RWPE2 (cell line): ENCODE measurements at regions not wholly inside any gene's neighbourhood (a gene's known extent, or its start where the extent isn't known, plus 50 kb on each side); places are given as distances from the start of the nearest gene placed in this dataset.

ENCODE experiments used
- ATAC-seq: fragments of 200-7000 bp; cut with Tn5 transposase; 3 replicates; pipeline ENCODE4 v1.9.1; 2021; ENCODE audit warnings: low read depth
- DNase-seq: peaks from one replicate; pipeline ENCODE4 v3.0.0-alpha.2; 2020; ENCODE audit warnings: low spot score
- H3K27ac ChIP-seq: fragments of 450-650 bp; 2 replicates; pipeline ENCODE4 v1.5.1; 2017; ENCODE audit warnings: mild to moderate bottlenecking; ENCODE audit not compliant: poor library complexity, severe bottlenecking
- H3K27me3 ChIP-seq: fragments of 250-450 bp; sonication (Bioruptor Pico); 2 replicates; pipeline ENCODE4 v1.5.1; 2021; ENCODE audit warnings: mild to moderate bottlenecking, moderate library complexity; ENCODE audit not compliant: insufficient read depth, poor library complexity, severe bottlenecking
- H3K36me3 ChIP-seq: fragments of 250-450 bp; sonication (Bioruptor Pico); 2 replicates; pipeline ENCODE4 v1.5.1; 2020; ENCODE audit warnings: low read depth, mild to moderate bottlenecking, moderate library complexity
- H3K4me1 ChIP-seq: fragments of 250-450 bp; sonication (Bioruptor Pico); 2 replicates; pipeline ENCODE4 v1.5.1; 2021; ENCODE audit warnings: mild to moderate bottlenecking, moderate library complexity; ENCODE audit not compliant: insufficient read depth, poor library complexity, severe bottlenecking
- H3K4me3 ChIP-seq: fragments of 250-450 bp; sonication (Bioruptor Pico); 2 replicates; pipeline ENCODE4 v1.5.1; 2021; ENCODE audit warnings: mild to moderate bottlenecking, moderate library complexity; ENCODE audit not compliant: severe bottlenecking
- H3K9me3 ChIP-seq: fragments of 250-450 bp; sonication (Bioruptor Pico); 2 replicates; pipeline ENCODE4 v1.5.1; 2021; ENCODE audit warnings: mild to moderate bottlenecking, moderate library complexity; ENCODE audit not compliant: severe bottlenecking
- CTCF ChIP-seq: fragments of 450-650 bp; IDR thresholded peaks from one replicate; pipeline ENCODE4 v1.5.1; 2017; ENCODE audit warnings: mild to moderate bottlenecking, moderate library complexity; ENCODE audit not compliant: poor library complexity, severe bottlenecking

- no peak for ATAC-seq
- Histone ChIP-seq H3K4me1 (no peaks in the 10 kb centered on the region), H3K27ac (no peak overlapping the region), H3K9me3 (no peaks in the 10 kb centered on the region), H3K27me3 (peaks cover 7% of the 10 kb centered on the region), H3K36me3 (no peaks in the 10 kb centered on the region), H3K4me3 (no peak overlapping the region)
- DNase-seq = no peak
- TF ChIP-seq CTCF = no peak
These were observed 483.8 kb upstream of the GRIA1 start for GRCh38 chr5:153006681-153007080.

GRCh38 chr5:153014194-153014593 is 476.3 kb upstream of the GRIA1 start:
- H3K4me3 ChIP-seq = no peak overlapping the region
- H3K9me3 ChIP-seq = no peaks in the 10 kb centered on the region
- TF ChIP-seq CTCF = no peak
- no peak for ATAC-seq
- H3K27me3 ChIP-seq = peaks cover 5% of the 10 kb centered on the region
- no peak overlapping the region for H3K27ac ChIP-seq
- no peaks in the 10 kb centered on the region for H3K4me1 ChIP-seq
- no peaks in the 10 kb centered on the region for H3K36me3 ChIP-seq
- no peak for DNase-seq

GRCh38 chr5:153018121-153018520 is 472.3 kb upstream of the GRIA1 start:
- H3K9me3 ChIP-seq = no peaks in the 10 kb centered on the region
- no peaks in the 10 kb centered on the region for H3K36me3 ChIP-seq
- TF ChIP-seq CTCF = no peak
- DNase-seq (no peak), ATAC-seq (no peak)
- H3K4me1 ChIP-seq = no peaks in the 10 kb centered on the region
- no peak overlapping the region for H3K27ac ChIP-seq
- no peaks in the 10 kb centered on the region for H3K27me3 ChIP-seq
- no peak overlapping the region for H3K4me3 ChIP-seq

GRCh38 chr5:153030755-153031725 is 459.4 kb upstream of the GRIA1 start:
- Histone ChIP-seq H3K9me3 (no peaks in the 10 kb centered on the region), H3K36me3 (no peaks in the 10 kb centered on the region), H3K27me3 (no peaks in the 10 kb centered on the region), H3K4me1 (no peaks in the 10 kb centered on the region), H3K27ac (no peak overlapping the region), H3K4me3 (no peak overlapping the region)
- no peak for ATAC-seq
- no peak for TF ChIP-seq CTCF
- no peak for DNase-seq

GRCh38 chr5:153039501-153039900 is 451.0 kb upstream of the GRIA1 start:
- TF ChIP-seq CTCF = no peak
- Histone ChIP-seq H3K9me3 (no peaks in the 10 kb centered on the region), H3K36me3 (no peaks in the 10 kb centered on the region), H3K27me3 (no peaks in the 10 kb centered on the region), H3K4me3 (no peak overlapping the region), H3K4me1 (peaks cover 12% of the 10 kb centered on the region), H3K27ac (no peak overlapping the region)
- DNase-seq (no peak), ATAC-seq (no peak)
